H9 (cell line): ENCODE measurements at regions not wholly inside any gene's neighbourhood (a gene's known extent, or its start where the extent isn't known, plus 50 kb on each side); places are given as distances from the start of the nearest gene placed in this dataset.

Experiments used
- DNase-seq: peaks from one replicate; pipeline ENCODE4 v3.0.0-alpha.2; 2017
- H2AFZ ChIP-seq: one replicate; pipeline ENCODE4 v1.6.1; 2013; ENCODE audit warnings: mild to moderate bottlenecking, low read length, control low read depth, moderate library complexity
- H2AK5ac ChIP-seq: 2 replicates; pipeline ENCODE4 v1.6.1; 2013; ENCODE audit warnings: low read length, control low read depth, mixed read lengths; ENCODE audit not compliant: insufficient read length
- H2BK120ac ChIP-seq: one replicate; pipeline ENCODE4 v1.6.1; 2013; ENCODE audit warnings: low read depth, mild to moderate bottlenecking, low read length, control low read depth, inconsistent platforms; ENCODE audit not compliant: poor library complexity, severe bottlenecking
- H2BK12ac ChIP-seq: 2 replicates; pipeline ENCODE4 v1.6.1; 2013; ENCODE audit warnings: low read length, control low read depth, mixed read lengths, low read depth; ENCODE audit not compliant: insufficient read length
- H2BK15ac ChIP-seq: 2 replicates; pipeline ENCODE4 v1.6.1; 2013; ENCODE audit warnings: low read depth, low read length, control low read depth
- H2BK20ac ChIP-seq: one replicate; pipeline ENCODE4 v1.6.1; 2013; ENCODE audit warnings: low read depth, mild to moderate bottlenecking, low read length, control low read depth, inconsistent platforms; ENCODE audit not compliant: poor library complexity, severe bottlenecking
- H2BK5ac ChIP-seq: 2 replicates; pipeline ENCODE4 v1.6.1; 2013; ENCODE audit warnings: low read length, control low read depth, mixed read lengths; ENCODE audit not compliant: insufficient read length
- H3K14ac ChIP-seq: 2 replicates; pipeline ENCODE4 v1.6.1; 2013; ENCODE audit warnings: low read length, control low read depth; ENCODE audit not compliant: insufficient read depth
- H3K18ac ChIP-seq: 2 replicates; pipeline ENCODE4 v1.6.1; 2013; ENCODE audit warnings: low read depth, mild to moderate bottlenecking, mixed read lengths, low read length, control low read depth; ENCODE audit not compliant: insufficient read length
- H3K23ac ChIP-seq: 2 replicates; pipeline ENCODE4 v1.6.1; 2013; ENCODE audit warnings: low read length, control low read depth, mixed read lengths, low read depth; ENCODE audit not compliant: insufficient read length
- H3K23me2 ChIP-seq: 2 replicates; pipeline ENCODE4 v1.6.1; 2013; ENCODE audit warnings: low read depth, mild to moderate bottlenecking, mixed read lengths, low read length, control low read depth; ENCODE audit not compliant: insufficient read length, poor library complexity, severe bottlenecking
- H3K27ac ChIP-seq: 2 replicates; pipeline ENCODE4 v1.5.1; 2013; ENCODE audit warnings: low read length, control low read depth, mixed read lengths, low read depth; ENCODE audit not compliant: insufficient read length
- H3K27me3 ChIP-seq: 2 replicates; pipeline ENCODE4 v1.6.1; 2013; ENCODE audit warnings: low read length, control low read depth, inconsistent platforms; ENCODE audit not compliant: insufficient read depth
- H3K4ac ChIP-seq: 2 replicates; pipeline ENCODE4 v1.6.1; 2013; ENCODE audit warnings: low read depth, mild to moderate bottlenecking, control low read depth, inconsistent platforms, low read length, moderate library complexity
- H3K4me1 ChIP-seq: 2 replicates; pipeline ENCODE4 v1.6.1; 2013; ENCODE audit warnings: low read length, control low read depth, inconsistent platforms; ENCODE audit not compliant: insufficient read depth
- H3K4me2 ChIP-seq: 2 replicates; pipeline ENCODE4 v1.6.1; 2013; ENCODE audit warnings: low read length, control low read depth, mixed read lengths; ENCODE audit not compliant: insufficient read length, insufficient read depth
- H3K56ac ChIP-seq: 2 replicates; pipeline ENCODE4 v1.6.1; 2013; ENCODE audit warnings: low read depth, mild to moderate bottlenecking, mixed read lengths, low read length, control low read depth; ENCODE audit not compliant: insufficient read length
- H3K79me1 ChIP-seq: 2 replicates; pipeline ENCODE4 v1.6.1; 2013; ENCODE audit warnings: low read depth, mild to moderate bottlenecking, moderate library complexity, low read length, control low read depth, inconsistent platforms; ENCODE audit not compliant: insufficient read depth, poor library complexity, severe bottlenecking
- H3K79me2 ChIP-seq: 2 replicates; pipeline ENCODE4 v1.6.1; 2013; ENCODE audit warnings: low read length, control low read depth, inconsistent platforms; ENCODE audit not compliant: insufficient read depth
- H3K9ac ChIP-seq: 2 replicates; pipeline ENCODE4 v1.6.1; 2013; ENCODE audit warnings: low read length, control low read depth, mixed read lengths; ENCODE audit not compliant: insufficient read length; ENCODE audit errors: extremely low read depth
- H3K9me3 ChIP-seq: one replicate; pipeline ENCODE4 v1.6.1; 2013; ENCODE audit warnings: low read depth, low read length, inconsistent platforms; ENCODE audit not compliant: control insufficient read depth
- H3T11ph ChIP-seq: one replicate; pipeline ENCODE4 v1.6.1; 2013; ENCODE audit warnings: mild to moderate bottlenecking, low read length, control low read depth, inconsistent platforms
- H4K20me1 ChIP-seq: one replicate; pipeline ENCODE4 v1.6.1; 2013; ENCODE audit not compliant: control insufficient read depth, insufficient read length, insufficient read depth
- H4K5ac ChIP-seq: 2 replicates; pipeline ENCODE4 v1.6.1; 2013; ENCODE audit warnings: low read depth, mild to moderate bottlenecking, mixed read lengths, low read length, control low read depth; ENCODE audit not compliant: insufficient read length
- H4K8ac ChIP-seq: replicated peaks from 2 replicates; pipeline ENCODE4 v1.6.1; 2013; ENCODE audit warnings: low read length, control low read depth, mixed read lengths, low read depth; ENCODE audit not compliant: insufficient read length
- H4K91ac ChIP-seq: 2 replicates; pipeline ENCODE4 v1.6.1; 2013; ENCODE audit warnings: low read depth, mild to moderate bottlenecking, moderate library complexity, mixed read lengths, low read length, control low read depth; ENCODE audit not compliant: insufficient read length
- H3K27ac Mint-ChIP-seq, 3 experiments: 2 replicates in 2 of 3; 3 replicates in 1 of 3; pipeline ENCODE4 v1.8.0; 2020 to 2021; ENCODE audit warnings: mixed read lengths in 3 of 3, mild to moderate bottlenecking in 1 of 3, moderate library complexity in 1 of 3
- H3K27me3 Mint-ChIP-seq: 2 replicates; pipeline ENCODE4 v1.8.0; 2021; ENCODE audit warnings: low read depth, mild to moderate bottlenecking, moderate library complexity, mixed read lengths
- H3K36me3 Mint-ChIP-seq, 3 experiments: 2 replicates in 2 of 3; 3 replicates in 1 of 3; pipeline ENCODE4 v1.8.0; 2020 to 2021; ENCODE audit warnings: low read depth in 3 of 3, mixed read lengths in 3 of 3; ENCODE audit not compliant: insufficient read depth in 1 of 3
- H3K4me1 Mint-ChIP-seq, 2 experiments: 2 replicates each; pipeline ENCODE4 v1.8.0; 2020; ENCODE audit warnings: mixed read lengths in 2 of 2
- H3K4me3 Mint-ChIP-seq, 2 experiments: 2 replicates in 1 of 2; 3 replicates in 1 of 2; pipeline ENCODE4 v1.8.0; 2020 to 2021; ENCODE audit warnings: mild to moderate bottlenecking in 2 of 2, mixed read lengths in 2 of 2, moderate library complexity in 1 of 2
- H3K9me3 Mint-ChIP-seq, 2 experiments: 2 replicates in 1 of 2; 3 replicates in 1 of 2; pipeline ENCODE4 v1.8.0; 2020; ENCODE audit warnings: mild to moderate bottlenecking in 2 of 2, mixed read lengths in 2 of 2, moderate library complexity in 1 of 2
- WGBS: extraction: QIAGEN DNeasy Blood & Tissue Kit; methylation state at CpG from one replicate; pipeline ENCODE4 v1.1.7; 2013; ENCODE audit warnings: missing lambda C conversion rate, low lambda C conversion rate, mixed read lengths; ENCODE audit not compliant: insufficient read length; ENCODE audit errors: extremely low coverage; 5-methylcytosine and 5-hydroxymethylcytosine counted together
- TF ChIP-seq, protein P1 (sequence below): fragments of 200-600 bp; sonication (generic); conservative IDR thresholded peaks from 3 replicates; pipeline ENCODE4 v1.8.0; 2021; ENCODE audit warnings: antibody characterized with exemption, mild to moderate bottlenecking

DNA sequence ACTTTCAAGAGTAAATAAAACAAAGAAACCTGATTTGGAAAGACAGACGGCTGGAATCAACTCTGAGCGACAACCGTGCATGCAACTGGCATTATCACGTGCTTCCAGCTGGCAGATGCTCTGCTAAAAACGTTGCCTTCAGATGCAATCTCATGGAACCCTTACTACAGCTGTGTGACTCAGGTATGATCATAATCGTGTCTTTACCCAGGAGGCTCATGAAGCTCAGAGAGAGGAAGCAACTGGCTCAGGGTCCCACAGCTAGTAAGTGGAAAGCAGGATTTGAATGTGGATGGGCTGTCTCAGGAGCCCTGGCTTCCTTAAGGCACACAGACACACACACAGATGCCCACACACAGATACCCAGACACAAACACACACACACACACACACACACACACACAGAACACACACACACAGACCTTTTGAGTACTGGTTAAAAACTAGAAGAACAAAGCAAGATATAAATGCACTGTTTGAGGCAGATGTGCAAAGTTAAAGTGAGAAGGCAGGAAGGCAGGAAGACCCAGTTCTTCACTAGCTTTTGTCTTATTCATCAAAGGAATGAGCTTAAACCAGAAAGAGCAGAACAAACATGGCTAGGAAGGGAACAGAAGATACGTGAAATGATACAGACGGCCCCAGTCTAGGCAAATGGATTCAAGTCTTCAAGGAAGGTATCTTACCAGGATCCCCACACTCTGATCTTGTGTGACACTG is 275.2 kb downstream of the MAF start:
- no peaks in the 10 kb centered on the region for H3K9me3 Mint-ChIP-seq
- no peaks in the 10 kb centered on the region for H3K23me2 ChIP-seq

More for the DNA sequence above, 275.2 kb downstream of the MAF start:
- Histone ChIP-seq H3K4me2 (no peak overlapping the region), H2AK5ac (no peak overlapping the region), H3K23ac (no peak overlapping the region), H3K56ac (no peak overlapping the region), H2BK15ac (no peak overlapping the region), H4K91ac (no peak overlapping the region), H2BK120ac (no peak overlapping the region), H3K9ac (no peak overlapping the region), H3K27ac (no peak overlapping the region), H4K20me1 (no peaks in the 10 kb centered on the region), H3K9me3 (no peaks in the 10 kb centered on the region), H3K27me3 (no peaks in the 10 kb centered on the region), H3K4me1 (peaks cover 12% of the 10 kb centered on the region), H2BK5ac (no peak overlapping the region), H3K18ac (no peak overlapping the region), H3K79me2 (no peaks in the 10 kb centered on the region), H3T11ph (no peak overlapping the region), H2BK12ac (no peak overlapping the region), H4K5ac (no peak overlapping the region), H3K4ac (no peak overlapping the region), H3K79me1 (no peaks in the 10 kb centered on the region), H3K14ac (no peak overlapping the region), H2BK20ac (no peak overlapping the region), H2AFZ (no peak overlapping the region), H4K8ac (no peak overlapping the region)
- TF ChIP-seq, protein P1, sequence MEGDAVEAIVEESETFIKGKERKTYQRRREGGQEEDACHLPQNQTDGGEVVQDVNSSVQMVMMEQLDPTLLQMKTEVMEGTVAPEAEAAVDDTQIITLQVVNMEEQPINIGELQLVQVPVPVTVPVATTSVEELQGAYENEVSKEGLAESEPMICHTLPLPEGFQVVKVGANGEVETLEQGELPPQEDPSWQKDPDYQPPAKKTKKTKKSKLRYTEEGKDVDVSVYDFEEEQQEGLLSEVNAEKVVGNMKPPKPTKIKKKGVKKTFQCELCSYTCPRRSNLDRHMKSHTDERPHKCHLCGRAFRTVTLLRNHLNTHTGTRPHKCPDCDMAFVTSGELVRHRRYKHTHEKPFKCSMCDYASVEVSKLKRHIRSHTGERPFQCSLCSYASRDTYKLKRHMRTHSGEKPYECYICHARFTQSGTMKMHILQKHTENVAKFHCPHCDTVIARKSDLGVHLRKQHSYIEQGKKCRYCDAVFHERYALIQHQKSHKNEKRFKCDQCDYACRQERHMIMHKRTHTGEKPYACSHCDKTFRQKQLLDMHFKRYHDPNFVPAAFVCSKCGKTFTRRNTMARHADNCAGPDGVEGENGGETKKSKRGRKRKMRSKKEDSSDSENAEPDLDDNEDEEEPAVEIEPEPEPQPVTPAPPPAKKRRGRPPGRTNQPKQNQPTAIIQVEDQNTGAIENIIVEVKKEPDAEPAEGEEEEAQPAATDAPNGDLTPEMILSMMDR, result no peak
- peaks cover 48 to 61% of the 10 kb centered on the region in 2 experiments for H3K4me1 Mint-ChIP-seq
- WGBS, result no CpG with 5 or more reads among the region's 8 CpGs
- 0 out of 2 replicates have a peak, but pooled peaks cover 2% of the 10 kb centered on the region for H3K27me3 Mint-ChIP-seq
- H3K4me3 Mint-ChIP-seq, result no peak overlapping the region
- no peak overlapping the region for H3K27ac Mint-ChIP-seq
- no peaks in the 10 kb centered on the region; a peak in 1 of 7 replicates for H3K36me3 Mint-ChIP-seq
- no peak for DNase-seq
